ENCODE measurements at regions not wholly inside any gene's neighbourhood (a gene's known extent, or its start where the extent isn't known, plus 50 kb on each side); places are given as distances from the start of the nearest gene placed in this dataset.

GRCh38 chr21:14842601-14843000, 222.2 kb downstream of the NRIP1 start:
- Histone ChIP-seq H3K4me1 (ENCODE audit: insufficient read depth, low read length) (peaks cover 2% of the 10 kb centered on the region), H3K4me3 (ENCODE audit: insufficient read depth, low read length) (no peak overlapping the region), H3K9me3 (ENCODE audit: low read depth, low read length) (no peaks in the 10 kb centered on the region), H3K36me3 (ENCODE audit: insufficient read depth, low read length) (no peaks in the 10 kb centered on the region), H2AFZ (ENCODE audit: low read length) (peak overlapping the region; percentile 50), H3K27ac (ENCODE audit: low read depth, low read length) (no peak overlapping the region), H4K20me1 (ENCODE audit: insufficient read depth, low read length) (no peaks in the 10 kb centered on the region), H3K4me2 (ENCODE audit: insufficient read depth, low read length) (no peak overlapping the region), H3K27me3 (ENCODE audit: insufficient read depth, low read length) (no peaks in the 10 kb centered on the region), H3K79me2 (ENCODE audit: insufficient read depth, low read length) (no peaks in the 10 kb centered on the region)
- no peak for DNase-seq (ENCODE audit: insufficient read length, low spot score, missing footprints)
- TF ChIP-seq CTCF (IDR thresholded peaks at IDR 0.05; ENCODE audit: extremely low read depth, low read depth, low read length), result no peak

GRCh38 chr21:14841511-14842472, 223.0 kb downstream of the NRIP1 start:
- Histone ChIP-seq H3K9me3 (ENCODE audit: low read depth, low read length) (no peaks in the 10 kb centered on the region), H4K20me1 (ENCODE audit: insufficient read depth, low read length) (no peaks in the 10 kb centered on the region), H3K27ac (ENCODE audit: low read depth, low read length) (no peak overlapping the region), H3K79me2 (ENCODE audit: insufficient read depth, low read length) (no peaks in the 10 kb centered on the region), H3K4me1 (ENCODE audit: insufficient read depth, low read length) (peaks cover 6% of the 10 kb centered on the region), H3K4me2 (ENCODE audit: insufficient read depth, low read length) (no peak overlapping the region), H2AFZ (ENCODE audit: low read length) (no peak overlapping the region), H3K36me3 (ENCODE audit: insufficient read depth, low read length) (no peaks in the 10 kb centered on the region), H3K4me3 (ENCODE audit: insufficient read depth, low read length) (no peak overlapping the region), H3K27me3 (ENCODE audit: insufficient read depth, low read length) (no peaks in the 10 kb centered on the region)
- DNase-seq (ENCODE audit: insufficient read length, low spot score, missing footprints), result no peak
- TF ChIP-seq CTCF (IDR thresholded peaks at IDR 0.05; ENCODE audit: extremely low read depth, low read depth, low read length), result no peak

- Histone ChIP-seq H3K79me2 (ENCODE audit: insufficient read depth, low read length) (no peaks in the 10 kb centered on the region), H4K20me1 (ENCODE audit: insufficient read depth, low read length) (no peaks in the 10 kb centered on the region), H3K36me3 (ENCODE audit: insufficient read depth, low read length) (no peaks in the 10 kb centered on the region), H2AFZ (ENCODE audit: low read length) (peak overlapping the region; percentile 66), H3K27ac (ENCODE audit: low read depth, low read length) (no peak overlapping the region), H3K27me3 (ENCODE audit: insufficient read depth, low read length) (no peaks in the 10 kb centered on the region), H3K4me3 (ENCODE audit: insufficient read depth, low read length) (no peak overlapping the region), H3K4me1 (ENCODE audit: insufficient read depth, low read length) (peaks cover 9% of the 10 kb centered on the region), H3K4me2 (ENCODE audit: insufficient read depth, low read length) (no peak overlapping the region), H3K9me3 (ENCODE audit: low read depth, low read length) (no peaks in the 10 kb centered on the region)
- DNase-seq (ENCODE audit: insufficient read length, low spot score, missing footprints), result no peak
- TF ChIP-seq CTCF (IDR thresholded peaks at IDR 0.05; ENCODE audit: extremely low read depth, low read depth, low read length), result no peak
These were observed 226.4 kb downstream of the NRIP1 start for GRCh38 chr21:14838400-14838799.

GRCh38 chr21:14836950-14837349, 227.8 kb downstream of the NRIP1 start:
- Histone ChIP-seq H3K4me3 (ENCODE audit: insufficient read depth, low read length) (no peak overlapping the region), H3K36me3 (ENCODE audit: insufficient read depth, low read length) (no peaks in the 10 kb centered on the region), H3K4me1 (ENCODE audit: insufficient read depth, low read length) (peaks cover 9% of the 10 kb centered on the region), H3K4me2 (ENCODE audit: insufficient read depth, low read length) (peak overlapping the region; percentile 30), H3K27me3 (ENCODE audit: insufficient read depth, low read length) (no peaks in the 10 kb centered on the region), H3K79me2 (ENCODE audit: insufficient read depth, low read length) (no peaks in the 10 kb centered on the region), H4K20me1 (ENCODE audit: insufficient read depth, low read length) (no peaks in the 10 kb centered on the region), H2AFZ (ENCODE audit: low read length) (no peak overlapping the region), H3K9me3 (ENCODE audit: low read depth, low read length) (no peaks in the 10 kb centered on the region), H3K27ac (ENCODE audit: low read depth, low read length) (no peak overlapping the region)
- no peak for TF ChIP-seq CTCF (IDR thresholded peaks at IDR 0.05; ENCODE audit: extremely low read depth, low read depth, low read length)
- DNase-seq (ENCODE audit: insufficient read length, low spot score, missing footprints), result peak; percentile 80
